GM19099 (cell line): ENCODE measurements at regions not wholly inside any gene's neighbourhood (a gene's known extent, or its start where the extent isn't known, plus 50 kb on each side); places are given as distances from the start of the nearest gene placed in this dataset.

Source experiments
- POLR2A ChIP-seq: IDR thresholded peaks from 3 replicates; pipeline ENCODE4 v1.6.1; 2011; ENCODE audit warnings: low read depth; ENCODE audit not compliant: insufficient read length; ENCODE audit errors: extremely low read depth

GRCh38 chr5:17838469-17838868 is 204.2 kb downstream of the TAF11L14 start:
- TF ChIP-seq POLR2A: no peak

GRCh38 chr5:17839848-17840247 is 205.6 kb downstream of the TAF11L14 start:
- TF ChIP-seq POLR2A: no peak

DNA sequence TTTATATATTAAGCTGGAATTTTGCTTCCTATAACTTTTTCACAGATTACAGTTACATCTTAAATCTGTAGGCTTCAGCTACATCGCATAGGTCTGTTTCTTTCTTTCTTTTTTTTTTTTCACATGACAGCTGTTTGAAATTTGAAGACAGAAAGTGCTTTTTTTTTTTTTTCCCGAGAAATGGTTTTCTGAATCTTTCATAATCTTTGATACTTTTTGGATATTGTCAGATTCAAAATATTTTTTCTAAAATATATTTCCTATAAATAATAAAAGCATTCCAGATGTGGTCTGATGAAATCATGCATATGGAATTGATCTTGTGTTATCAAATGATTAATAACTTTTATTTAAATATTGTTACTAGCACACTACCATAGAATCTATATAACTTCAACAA is 212.2 kb downstream of the TAF11L14 start:
- TF ChIP-seq POLR2A: no peak

GRCh38 chr5:17847286-17847685 is 213.0 kb downstream of the TAF11L14 start:
- TF ChIP-seq POLR2A: no peak

DNA sequence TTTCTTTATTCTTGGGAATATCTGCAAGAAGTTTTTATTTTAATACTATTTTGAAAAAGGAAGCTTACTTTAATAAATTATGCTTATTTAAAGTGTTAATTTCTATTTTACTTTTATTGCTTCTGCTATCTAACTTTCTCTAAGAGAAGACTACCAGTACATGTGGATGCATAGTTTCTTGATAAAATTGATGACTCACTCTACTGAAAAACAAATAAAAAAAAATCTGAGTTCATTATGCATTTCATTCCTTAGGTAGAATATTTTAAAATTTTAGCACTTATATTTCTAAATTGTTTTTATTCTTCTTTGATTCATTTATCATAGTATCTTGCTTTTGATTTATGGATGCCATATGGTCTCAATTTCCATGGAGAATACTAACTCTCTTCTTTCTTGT is 217.9 kb downstream of the TAF11L14 start:
- no peak for TF ChIP-seq POLR2A

DNA sequence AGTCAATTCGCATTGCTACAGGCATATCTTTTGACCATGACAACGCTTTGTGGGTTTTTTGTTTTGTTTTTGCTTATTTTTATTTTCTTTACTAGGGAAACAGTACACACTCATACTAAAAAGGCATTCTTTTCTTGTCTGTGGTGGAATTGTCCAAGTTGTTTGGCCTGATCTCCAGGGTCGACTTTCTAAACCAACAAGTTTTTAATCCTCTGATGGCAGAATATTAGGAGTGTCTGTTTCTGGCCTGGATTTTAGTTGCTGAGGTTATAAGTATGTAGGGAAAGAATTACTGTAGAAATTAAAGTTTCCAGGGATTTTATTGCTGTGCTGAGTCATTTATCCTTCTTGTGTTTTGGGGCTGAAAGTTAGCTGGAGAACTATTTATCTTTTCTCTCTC is 218.5 kb downstream of the TAF11L14 start:
- no peak for TF ChIP-seq POLR2A

DNA sequence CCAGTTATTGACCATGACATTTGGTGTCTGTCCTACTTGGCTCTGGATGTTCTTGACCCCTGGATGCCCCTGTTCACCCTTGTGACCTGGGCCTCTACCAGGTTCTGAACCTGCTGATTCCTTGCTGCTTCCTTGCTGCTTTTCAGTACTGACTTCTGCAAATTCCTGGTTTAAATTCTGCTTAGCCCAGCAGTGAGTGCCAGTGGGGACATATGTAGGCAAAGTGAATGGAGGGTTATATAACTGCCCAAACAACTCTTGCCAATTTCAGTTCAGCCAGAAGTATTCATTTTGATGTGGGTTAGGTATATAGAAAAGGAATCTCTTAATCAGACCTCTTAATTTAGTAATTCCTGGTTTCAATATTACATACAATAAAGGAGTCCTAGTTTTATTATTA is 220.6 kb downstream of the TAF11L14 start:
- TF ChIP-seq POLR2A: no peak

GRCh38 chr5:17860660-17861315 is 226.5 kb downstream of the TAF11L14 start:
- no peak for TF ChIP-seq POLR2A

- TF ChIP-seq POLR2A: no peak
These were observed 237.9 kb downstream of the TAF11L14 start for GRCh38 chr5:17872204-17872603.

GRCh38 chr5:17878541-17878940 is 244.3 kb downstream of the TAF11L14 start:
- TF ChIP-seq POLR2A: no peak

GRCh38 chr5:17879276-17879675 is 245.0 kb downstream of the TAF11L14 start:
- no peak for TF ChIP-seq POLR2A

DNA sequence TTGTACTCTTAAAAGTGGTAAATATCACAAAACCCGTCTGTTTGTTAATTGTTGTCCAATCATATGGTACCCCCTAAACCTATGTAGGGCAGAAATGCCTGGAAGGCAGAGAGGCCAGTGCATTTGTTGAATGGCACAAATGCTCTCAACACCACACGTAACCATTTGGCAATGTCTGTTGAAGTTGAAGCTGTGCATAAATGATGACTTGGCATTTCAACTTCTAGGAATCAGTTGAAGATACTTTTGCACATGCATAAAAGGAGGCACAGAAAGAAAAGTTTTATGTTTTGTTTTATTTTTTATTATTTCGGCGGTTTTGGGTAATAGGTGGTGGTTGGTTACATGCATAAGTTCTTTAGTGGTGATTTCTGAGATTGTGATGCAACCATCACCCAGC is 246.6 kb downstream of the TAF11L14 start:
- no peak for TF ChIP-seq POLR2A

DNA sequence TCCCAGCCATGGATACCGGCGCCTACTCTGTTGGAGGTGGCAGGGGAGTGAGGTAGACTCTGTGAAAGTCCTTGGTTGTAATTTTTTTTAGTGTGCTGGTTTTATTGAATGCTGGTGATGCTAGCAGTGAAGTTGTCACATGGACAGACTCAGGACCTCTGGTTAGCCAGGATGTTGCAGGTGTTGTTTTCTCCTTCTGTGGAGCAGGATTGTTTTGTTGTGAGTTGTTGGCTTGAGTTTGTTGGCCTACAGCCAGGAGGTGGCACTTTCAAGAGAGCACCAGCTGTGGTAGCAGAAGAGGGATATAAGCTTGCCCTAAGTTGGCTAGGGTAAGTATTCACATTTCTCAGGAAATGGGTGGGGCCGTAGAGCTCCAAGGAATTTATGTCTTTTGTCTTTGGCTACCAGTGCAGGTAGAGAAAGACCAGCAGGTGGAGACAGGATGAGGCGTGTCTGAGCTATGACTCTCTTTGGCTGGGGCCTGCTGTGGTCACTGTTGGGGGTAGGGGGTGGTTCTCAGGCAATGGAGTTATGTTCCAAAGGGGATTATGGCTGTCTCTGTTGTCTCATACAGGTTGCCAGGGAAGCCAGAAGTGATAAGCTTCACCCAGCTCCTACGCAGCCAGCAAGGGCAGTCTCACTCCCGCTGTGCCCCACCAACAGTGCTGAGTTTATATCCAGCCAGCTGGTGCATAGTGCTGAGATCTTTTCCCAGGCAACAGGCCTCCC is 248.7 kb downstream of the TAF11L14 start:
- no peak for TF ChIP-seq POLR2A

- no peak for TF ChIP-seq POLR2A
These were observed 253.9 kb downstream of the TAF11L14 start for GRCh38 chr5:17888155-17888554.

- no peak for TF ChIP-seq POLR2A
These were observed 256.2 kb downstream of the TAF11L14 start for GRCh38 chr5:17890501-17890900.

DNA sequence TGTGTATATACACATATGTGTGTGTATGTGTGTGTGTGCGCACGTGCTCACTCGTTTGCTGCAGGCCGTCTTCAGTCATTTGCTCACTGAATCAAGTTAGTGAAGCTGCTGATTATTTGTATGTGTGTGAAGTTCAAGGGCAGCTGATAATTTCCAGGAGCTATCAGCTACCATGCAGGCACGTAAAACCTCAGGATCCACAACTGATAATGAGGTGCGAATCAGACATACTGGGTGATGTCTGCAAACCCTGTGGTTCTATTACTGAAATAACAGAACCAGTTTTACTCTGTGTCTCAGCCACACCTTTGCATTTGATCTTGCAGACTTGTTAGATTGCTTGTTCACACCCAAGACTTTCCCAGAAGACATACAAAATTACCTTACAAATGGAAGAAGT is 257.6 kb downstream of the TAF11L14 start:
- no peak for TF ChIP-seq POLR2A
